Mononuclear cell (primary cell): ENCODE measurements at regions not wholly inside any gene's neighbourhood (a gene's known extent, or its start where the extent isn't known, plus 50 kb on each side); places are given as distances from the start of the nearest gene placed in this dataset.
"Not testable (repeated sequence)": the region's sequence is repeated elsewhere in the genome, so short reads cannot be mapped to it uniquely, and the experiment has no call there.

Source experiments
- H3K27me3 ChIP-seq: 2 replicates; pipeline ENCODE4 v1.6.0; 2011; ENCODE audit warnings: low read length, control low read depth; ENCODE audit not compliant: insufficient read depth
- H3K4me1 ChIP-seq: 2 replicates; pipeline ENCODE4 v1.5.1; 2011; ENCODE audit warnings: mild to moderate bottlenecking, low read length, control low read depth; ENCODE audit not compliant: insufficient read depth
- H3K4me3 ChIP-seq: 2 replicates; pipeline ENCODE4 v1.5.1; 2011; ENCODE audit warnings: mild to moderate bottlenecking, low read length, moderate library complexity
- H3K9me3 ChIP-seq: 2 replicates; pipeline ENCODE4 v1.5.1; 2011; ENCODE audit warnings: low read depth, mild to moderate bottlenecking, control low read depth, low read length

GRCh38 chr2:192978395-192978794 is 783.7 kb upstream of the TMEFF2 start:
- Histone ChIP-seq H3K4me3 (no peak overlapping the region), H3K27me3 (no peaks in the 10 kb centered on the region), H3K9me3 (no peaks in the 10 kb centered on the region), H3K4me1 (no peaks in the 10 kb centered on the region)

GRCh38 chr2:192971981-192972380 is 777.2 kb upstream of the TMEFF2 start:
- no peaks in the 10 kb centered on the region for H3K27me3 ChIP-seq
- no peak overlapping the region for H3K4me3 ChIP-seq
- no peaks in the 10 kb centered on the region for H3K4me1 ChIP-seq

GRCh38 chr2:192969055-192969454 is 774.3 kb upstream of the TMEFF2 start:
- no peaks in the 10 kb centered on the region for H3K4me1 ChIP-seq
- H3K9me3 ChIP-seq = no peaks in the 10 kb centered on the region
- H3K4me3 ChIP-seq = no peak overlapping the region
- H3K27me3 ChIP-seq = no peaks in the 10 kb centered on the region

More at GRCh38 chr2:192971981-192972380, 777.2 kb upstream of the TMEFF2 start:
- no peaks in the 10 kb centered on the region for H3K9me3 ChIP-seq

GRCh38 chr2:192960945-192961344 is 766.2 kb upstream of the TMEFF2 start:
- H3K4me3 ChIP-seq = no peak overlapping the region
- H3K27me3 ChIP-seq = no peaks in the 10 kb centered on the region
- H3K4me1 ChIP-seq = no peaks in the 10 kb centered on the region
- no peaks in the 10 kb centered on the region for H3K9me3 ChIP-seq

- H3K4me1 ChIP-seq, H3K27me3 ChIP-seq, H3K4me3 ChIP-seq, H3K9me3 ChIP-seq: not testable (repeated sequence)
Measured at GRCh38 chr2:192958615-192959014, 763.9 kb upstream of the TMEFF2 start.

GRCh38 chr2:192957425-192957824 is 762.7 kb upstream of the TMEFF2 start:
- no peaks in the 10 kb centered on the region for H3K4me1 ChIP-seq
- no peak overlapping the region for H3K4me3 ChIP-seq
- no peaks in the 10 kb centered on the region for H3K27me3 ChIP-seq
- H3K9me3 ChIP-seq = no peaks in the 10 kb centered on the region

- H3K27me3 ChIP-seq = no peaks in the 10 kb centered on the region
- H3K4me1 ChIP-seq = no peaks in the 10 kb centered on the region
- no peaks in the 10 kb centered on the region for H3K9me3 ChIP-seq
- no peak overlapping the region for H3K4me3 ChIP-seq
Measured at GRCh38 chr2:192953116-192953515, 758.4 kb upstream of the TMEFF2 start.

GRCh38 chr2:192952245-192952644 is 757.5 kb upstream of the TMEFF2 start:
- no peaks in the 10 kb centered on the region for H3K4me1 ChIP-seq
- H3K27me3 ChIP-seq = no peaks in the 10 kb centered on the region
- H3K9me3 ChIP-seq = no peaks in the 10 kb centered on the region
- H3K4me3 ChIP-seq = no peak overlapping the region

- Histone ChIP-seq H3K4me1 (no peaks in the 10 kb centered on the region), H3K4me3 (no peak overlapping the region), H3K9me3 (no peaks in the 10 kb centered on the region), H3K27me3 (no peaks in the 10 kb centered on the region)
Measured at GRCh38 chr2:192948316-192948715, 753.6 kb upstream of the TMEFF2 start.

- Histone ChIP-seq H3K4me3 (no peak overlapping the region), H3K9me3 (no peaks in the 10 kb centered on the region), H3K27me3 (no peaks in the 10 kb centered on the region), H3K4me1 (no peaks in the 10 kb centered on the region)
Measured at GRCh38 chr2:192947352-192947751, 752.6 kb upstream of the TMEFF2 start.

GRCh38 chr2:192940767-192941166 is 746.0 kb upstream of the TMEFF2 start:
- no peaks in the 10 kb centered on the region for H3K27me3 ChIP-seq
- no peak overlapping the region for H3K4me3 ChIP-seq
- H3K4me1 ChIP-seq = no peaks in the 10 kb centered on the region
- no peaks in the 10 kb centered on the region for H3K9me3 ChIP-seq

- peaks cover 5% of the 10 kb centered on the region for H3K9me3 ChIP-seq
- no peaks in the 10 kb centered on the region for H3K4me1 ChIP-seq
- no peaks in the 10 kb centered on the region for H3K27me3 ChIP-seq
- no peak overlapping the region for H3K4me3 ChIP-seq
Measured at GRCh38 chr2:192932376-192932775, 737.6 kb upstream of the TMEFF2 start.

- not testable (repeated sequence) for H3K4me3 ChIP-seq, H3K4me1 ChIP-seq, H3K27me3 ChIP-seq, H3K9me3 ChIP-seq
Measured at GRCh38 chr2:192921631-192922030, 726.9 kb upstream of the TMEFF2 start.

- no peaks in the 10 kb centered on the region for H3K9me3 ChIP-seq
- no peaks in the 10 kb centered on the region for H3K4me1 ChIP-seq
Measured at GRCh38 chr2:192901446-192901845, 706.7 kb upstream of the TMEFF2 start.

GRCh38 chr2:192899466-192899865 is 704.7 kb upstream of the TMEFF2 start:
- Histone ChIP-seq H3K9me3 (no peaks in the 10 kb centered on the region), H3K4me1 (no peaks in the 10 kb centered on the region), H3K4me3 (no peak overlapping the region), H3K27me3 (no peaks in the 10 kb centered on the region)

More at GRCh38 chr2:192901446-192901845, 706.7 kb upstream of the TMEFF2 start:
- H3K4me3 ChIP-seq = no peak overlapping the region
- no peaks in the 10 kb centered on the region for H3K27me3 ChIP-seq

- H3K27me3 ChIP-seq, H3K4me3 ChIP-seq, H3K4me1 ChIP-seq, H3K9me3 ChIP-seq: not testable (repeated sequence)
Measured at GRCh38 chr2:192893976-192894375, 699.2 kb upstream of the TMEFF2 start.

GRCh38 chr2:192888109-192888508 is 693.4 kb upstream of the TMEFF2 start:
- Histone ChIP-seq H3K27me3 (no peaks in the 10 kb centered on the region), H3K4me1 (no peaks in the 10 kb centered on the region), H3K9me3 (no peaks in the 10 kb centered on the region), H3K4me3 (no peak overlapping the region)
